NCI-H187 (cell line): ENCODE measurements at regions not wholly inside any gene's neighbourhood (a gene's known extent, or its start where the extent isn't known, plus 50 kb on each side); places are given as distances from the start of the nearest gene placed in this dataset.
"Not testable (repeated sequence)": the region's sequence is repeated elsewhere in the genome, so short reads cannot be mapped to it uniquely, and the experiment has no call there.

Experiments used
- DNase-seq, 2 experiments: peaks; one replicate each; lab custom pipeline; 2025; lab: John Stamatoyannopoulos, UW

DNA sequence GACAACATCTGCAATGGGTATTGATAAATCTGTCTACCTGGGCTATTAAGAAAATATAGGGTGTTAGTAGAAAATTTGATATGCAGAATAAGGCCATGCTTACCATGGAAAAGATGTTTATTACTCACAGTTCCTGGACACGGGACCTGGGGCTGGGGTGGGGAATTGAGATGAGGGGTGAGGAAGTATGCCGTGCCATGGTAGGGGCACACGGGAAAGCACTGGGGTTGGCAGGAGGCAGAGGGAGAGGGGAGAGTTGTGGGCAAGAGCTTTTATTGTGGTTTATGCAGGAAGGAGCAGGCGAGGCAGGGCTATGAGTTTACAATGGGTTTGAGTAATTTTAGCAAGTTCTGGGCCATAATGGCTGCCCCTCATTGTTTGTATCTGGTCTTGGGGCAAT is 493.8 kb downstream of the SIPA1L2 start:
- DNase-seq = no peak

DNA sequence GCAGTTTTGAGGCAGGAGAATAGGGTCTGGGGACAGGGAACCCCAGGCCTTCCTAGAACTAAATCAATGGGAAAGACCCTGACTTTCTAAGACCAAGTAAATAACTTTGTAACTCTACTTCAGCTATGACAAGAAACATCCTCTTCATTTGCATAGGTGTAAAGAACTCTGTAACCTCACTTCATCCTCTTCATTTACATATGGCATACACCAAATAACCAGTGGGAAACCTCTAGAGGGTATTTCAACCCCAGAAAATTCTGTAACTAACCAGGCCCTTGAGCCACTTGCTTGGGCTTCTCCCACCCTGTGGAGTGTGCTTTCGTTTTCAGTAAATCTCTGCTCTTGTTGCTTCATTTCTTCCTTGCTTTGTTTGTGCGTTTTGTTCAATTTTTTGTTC is 495.6 kb downstream of the SIPA1L2 start:
- no peak for DNase-seq

DNA sequence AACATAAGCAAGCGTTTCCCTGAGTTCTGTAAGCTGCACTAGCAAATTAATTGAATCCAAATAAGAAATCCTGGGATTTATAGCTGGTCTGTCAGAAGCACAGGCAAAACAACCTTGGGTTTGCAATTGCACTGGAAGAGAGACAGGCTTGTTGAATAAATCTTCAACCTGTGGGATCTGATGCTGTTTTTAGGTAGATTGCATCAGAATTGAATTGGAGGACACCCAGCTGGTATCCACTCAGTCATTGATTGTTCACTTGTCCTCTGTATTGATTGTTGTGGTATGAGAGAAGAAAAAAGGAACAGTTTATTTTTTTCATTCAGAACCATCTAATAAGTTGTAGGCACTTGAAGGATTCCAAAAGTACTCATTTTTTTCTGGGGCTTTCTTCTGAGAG is 497.4 kb downstream of the SIPA1L2 start:
- DNase-seq = no peak

DNA sequence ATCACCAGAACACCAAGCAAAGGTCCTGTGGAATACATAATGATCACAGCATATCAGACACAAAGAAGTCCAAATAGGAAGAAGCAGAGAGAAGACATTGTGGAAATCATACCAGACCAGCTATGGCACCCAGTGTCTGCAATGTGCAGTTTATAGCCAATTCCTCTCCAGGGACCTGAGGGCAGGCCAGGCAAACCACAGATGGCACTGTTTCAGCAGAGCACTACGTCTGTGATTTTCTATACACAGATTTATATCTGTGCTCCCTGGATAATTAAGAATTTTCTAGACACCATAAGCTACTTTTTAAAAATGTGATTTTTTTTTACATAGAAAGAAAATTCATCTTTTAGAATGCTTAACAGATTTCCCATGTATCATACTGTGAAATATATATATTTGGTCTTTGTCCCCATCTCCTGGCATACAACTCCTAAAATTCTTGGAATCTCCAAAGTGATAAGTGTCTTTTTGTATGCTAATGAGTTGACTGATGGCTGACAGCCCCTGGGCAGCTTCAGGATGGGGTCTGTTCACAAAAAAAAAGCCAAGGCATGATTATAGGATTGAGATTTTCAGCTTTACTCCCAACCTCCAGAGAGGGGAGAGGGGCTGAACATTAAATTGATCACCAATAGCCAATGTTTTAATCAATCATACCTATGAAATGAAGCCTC is 498.1 kb downstream of the SIPA1L2 start:
- DNase-seq = no peak

DNA sequence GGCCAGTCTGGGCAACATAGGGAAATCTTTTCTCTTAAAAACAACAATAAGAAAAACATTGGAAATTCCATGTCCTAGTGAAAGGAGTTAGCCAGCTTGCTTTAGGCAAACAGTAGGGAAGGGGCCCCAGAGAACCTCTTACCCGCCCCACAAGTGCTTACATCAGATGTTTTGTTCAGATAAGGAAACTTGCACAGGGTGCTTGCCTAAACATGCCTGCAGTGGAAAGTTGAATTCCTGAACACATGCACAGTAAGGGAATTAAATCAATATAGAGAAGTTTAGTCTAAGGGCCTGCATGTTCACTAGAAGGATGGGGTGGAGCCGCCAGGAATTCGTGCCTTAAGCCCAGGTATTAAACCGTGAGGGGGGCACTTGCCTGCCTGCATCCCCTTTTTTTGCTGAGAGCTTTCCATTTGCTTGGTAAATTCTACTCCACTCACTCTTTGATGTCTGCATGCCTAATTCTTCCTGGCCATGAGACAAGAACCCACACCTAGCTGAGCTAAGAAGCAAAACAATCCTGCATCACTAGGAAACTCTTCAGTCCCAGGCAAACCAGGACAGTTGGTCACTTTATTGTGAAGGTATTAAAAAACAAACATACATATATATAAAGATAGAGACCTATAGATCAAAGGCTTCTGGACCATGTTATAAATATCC is 499.0 kb downstream of the SIPA1L2 start:
- no peak for DNase-seq

DNA sequence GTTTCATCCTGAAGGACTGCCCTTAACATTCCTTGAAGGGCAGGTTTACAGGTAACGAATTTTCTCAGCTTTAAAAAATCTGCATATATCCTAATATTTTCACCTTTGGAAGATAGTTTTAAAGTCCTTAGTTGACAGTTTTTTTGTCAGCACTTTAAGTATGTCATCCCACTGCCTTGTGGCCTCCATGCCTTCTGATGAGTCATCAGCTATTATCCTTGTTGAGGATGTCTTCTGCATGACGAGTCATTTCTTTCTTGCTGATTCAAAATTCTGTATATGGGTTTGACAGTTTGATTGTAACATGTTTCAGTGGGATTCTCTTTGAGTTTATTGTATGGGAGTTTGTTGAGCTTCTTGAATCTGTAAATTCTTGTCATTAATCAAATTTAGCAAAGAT is 500.6 kb downstream of the DISC1 start:
- no peak for DNase-seq

DNA sequence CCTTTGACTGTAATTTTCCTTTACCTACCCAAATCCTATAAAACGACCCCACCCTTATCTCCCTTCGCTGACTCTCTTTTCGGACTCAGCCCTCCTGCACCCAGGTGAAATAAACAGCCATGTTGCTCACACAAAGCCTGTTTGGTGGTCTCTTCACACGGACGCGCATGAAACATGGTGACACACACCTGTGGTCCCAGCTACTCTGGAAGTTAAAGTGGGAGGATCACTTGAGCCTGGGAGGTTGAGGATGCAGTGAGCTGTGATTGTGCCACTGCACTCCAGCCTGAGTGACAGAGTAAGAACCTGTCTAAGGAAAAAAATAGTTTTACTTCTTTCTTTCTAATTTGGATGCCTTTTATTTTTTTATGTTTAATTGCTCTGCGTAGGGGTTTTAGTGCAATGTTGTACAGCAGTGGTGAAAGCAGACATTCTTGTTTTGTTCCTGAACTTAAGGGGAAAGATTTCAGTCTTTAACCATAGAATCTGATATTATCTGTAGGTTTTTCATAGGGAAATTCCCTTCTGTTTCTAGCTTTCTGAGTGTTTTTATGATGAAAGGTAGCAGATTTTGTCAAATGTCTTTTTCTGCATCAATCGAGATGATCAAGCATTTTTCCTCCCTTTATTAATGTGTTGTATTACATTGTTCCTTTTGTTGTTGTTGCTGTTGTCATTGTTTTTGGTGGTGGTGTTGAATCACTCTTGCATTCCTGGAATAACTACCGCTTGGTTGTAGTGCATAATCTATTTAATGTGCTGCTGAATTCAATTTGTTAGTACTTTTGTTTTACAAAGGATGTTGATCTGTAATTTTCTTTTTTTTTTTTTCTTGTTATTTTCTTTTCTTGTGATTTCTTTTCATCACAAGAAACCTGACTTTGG is 497.4 kb downstream of the DISC1 start:
- DNase-seq = no peak

DNA sequence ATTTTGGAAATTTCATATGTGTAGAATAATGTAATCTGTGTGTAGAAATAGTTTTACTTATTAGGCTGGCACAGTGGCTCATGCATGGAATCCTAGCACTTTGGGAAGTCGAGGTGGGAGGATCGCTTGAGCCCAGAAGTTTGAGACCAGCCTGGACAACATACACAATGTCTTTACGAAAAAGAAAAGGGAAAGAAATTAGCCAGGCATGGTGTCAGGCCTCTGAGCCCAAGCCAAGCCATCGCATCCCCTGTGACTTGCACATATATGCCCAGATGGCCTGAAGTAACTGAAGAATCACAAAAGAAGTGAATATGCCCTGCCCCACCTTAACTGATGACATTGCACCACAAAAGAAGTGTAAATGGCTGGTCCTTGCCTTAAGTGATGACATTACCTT is 491.3 kb downstream of the DISC1 start:
- not testable (repeated sequence) for DNase-seq

DNA sequence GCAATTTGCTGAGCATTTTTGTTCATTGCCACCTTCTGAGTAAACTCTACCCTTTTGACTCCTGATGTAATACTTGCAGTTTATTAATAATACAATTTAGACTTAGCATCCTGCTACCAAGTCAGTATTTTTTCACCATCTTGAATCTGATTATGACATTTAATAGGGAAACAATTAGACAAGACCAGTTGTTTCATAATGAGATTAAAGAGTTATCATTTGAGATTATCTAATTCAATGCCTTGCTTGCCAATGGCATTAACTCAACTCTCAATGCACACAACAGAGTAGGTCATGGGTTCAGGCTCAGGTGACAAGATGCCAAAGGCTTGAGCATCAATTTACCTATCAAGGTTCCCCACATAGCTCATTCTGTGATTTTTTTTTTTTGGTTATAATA is 488.4 kb downstream of the DISC1 start:
- DNase-seq = no peak

DNA sequence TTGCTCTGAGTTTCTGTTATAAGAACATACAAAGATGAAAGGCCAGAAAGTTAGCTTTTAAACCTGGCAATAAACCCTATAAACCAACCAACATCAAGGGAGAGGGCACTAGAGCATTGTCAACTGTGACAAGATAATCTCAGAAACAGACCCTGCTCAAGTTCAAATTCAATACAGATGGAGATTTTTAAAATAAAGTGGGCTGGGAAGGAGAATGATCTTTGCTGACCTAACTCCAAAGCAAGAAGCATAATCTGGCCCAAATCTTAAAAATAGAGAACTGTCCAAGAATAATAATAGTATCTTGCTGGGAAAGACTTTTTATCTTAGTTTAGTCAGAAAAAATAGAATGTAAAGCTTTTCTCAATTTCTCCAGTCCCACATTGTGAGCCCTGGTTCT is 485.5 kb downstream of the DISC1 start:
- no peak for DNase-seq

DNA sequence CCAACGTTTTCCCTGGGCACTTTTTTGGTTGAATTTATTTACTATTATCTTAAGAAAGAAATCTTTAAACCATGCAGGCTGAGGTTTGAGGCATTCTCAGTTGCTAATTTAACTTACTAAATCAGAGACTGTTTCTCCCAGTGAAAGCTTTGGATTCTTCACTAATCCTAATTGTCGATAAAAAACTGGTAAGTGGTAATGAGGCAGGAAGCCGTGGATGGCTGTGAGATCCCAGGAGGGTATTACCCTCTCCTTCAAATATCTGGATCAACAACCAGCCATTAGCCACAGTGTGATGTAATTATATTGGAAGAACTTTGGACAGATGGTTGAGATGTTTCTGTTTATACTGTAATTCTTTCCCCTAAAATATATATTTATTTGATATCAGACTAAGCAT is 485.0 kb downstream of the DISC1 start:
- DNase-seq = no peak

DNA sequence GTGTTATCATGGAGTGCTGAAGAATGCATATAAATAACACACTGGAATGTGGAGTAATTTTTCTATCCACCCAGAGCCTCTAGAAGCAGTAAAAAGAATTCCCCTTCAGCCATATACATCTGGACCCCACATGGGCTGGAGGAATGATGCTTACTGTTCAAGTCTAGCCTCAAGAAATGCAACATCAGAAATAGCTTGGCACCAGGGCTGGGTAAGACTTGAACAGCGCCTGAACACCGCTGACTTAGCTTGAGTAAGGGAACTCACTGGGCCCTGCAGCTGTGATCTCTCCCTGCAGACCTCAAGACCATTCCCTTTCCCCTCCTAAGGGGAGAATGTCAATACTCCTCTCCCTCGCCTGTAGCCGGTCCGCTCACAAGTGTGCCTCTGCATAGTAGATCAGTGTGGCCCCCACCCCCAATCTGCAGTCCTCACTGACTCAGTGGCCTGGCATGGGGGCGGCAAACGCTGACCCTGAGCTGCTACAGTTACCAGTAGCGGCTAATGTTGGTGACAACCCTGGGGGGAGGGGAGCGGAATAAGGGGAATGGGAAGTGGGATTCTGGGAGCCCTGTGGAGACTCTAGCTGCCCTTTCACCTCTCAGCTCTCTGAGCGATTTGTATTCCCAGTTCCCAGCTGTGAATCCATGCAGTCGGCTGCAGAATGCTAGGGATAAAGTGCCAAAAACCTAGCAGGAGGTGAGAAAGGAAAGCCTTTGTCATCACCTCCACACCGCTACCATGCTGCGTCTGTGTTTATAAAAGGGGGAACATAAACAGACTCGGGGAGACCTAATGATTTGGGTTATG is 483.9 kb downstream of the DISC1 start:
- DNase-seq = no peak

DNA sequence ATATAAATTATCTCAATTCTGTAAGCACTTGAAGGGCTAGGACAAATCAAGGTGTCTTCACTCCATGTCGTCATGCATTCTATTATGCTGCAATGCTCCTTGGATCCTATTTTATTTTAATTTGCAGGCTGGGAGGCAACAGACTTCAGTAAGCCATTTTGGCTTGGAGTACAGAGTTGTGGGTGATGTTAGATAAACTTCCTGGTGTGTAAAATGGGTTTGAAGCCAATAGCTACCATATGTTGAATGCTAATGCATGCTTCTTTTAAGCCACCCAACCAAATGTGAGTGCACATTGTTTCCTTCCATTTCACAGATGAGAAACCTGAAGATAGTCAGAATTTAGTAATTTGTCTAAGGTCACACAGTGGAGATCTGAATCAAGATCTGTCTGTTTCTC is 482.8 kb downstream of the DISC1 start:
- DNase-seq = no peak

DNA sequence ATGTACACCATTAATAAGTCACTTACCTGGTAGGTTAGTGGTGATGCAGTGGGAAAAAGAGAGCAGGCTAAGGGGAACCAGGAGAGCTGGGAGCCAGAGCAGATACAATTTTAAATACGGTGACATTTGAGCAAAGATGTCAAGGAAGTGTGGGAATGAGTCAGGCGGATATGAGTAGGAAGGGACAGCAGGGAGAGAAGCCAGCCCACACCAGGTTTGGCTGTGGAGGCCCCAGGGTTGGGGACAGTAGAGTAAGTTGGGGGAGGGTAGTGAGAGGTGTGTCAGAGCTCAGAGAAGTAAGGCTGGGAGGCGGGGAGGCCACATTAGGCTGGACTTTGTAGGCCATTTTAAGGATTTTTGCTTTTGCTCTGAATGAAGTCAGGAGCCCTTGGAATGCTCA is 482.0 kb downstream of the DISC1 start:
- no peak for DNase-seq

DNA sequence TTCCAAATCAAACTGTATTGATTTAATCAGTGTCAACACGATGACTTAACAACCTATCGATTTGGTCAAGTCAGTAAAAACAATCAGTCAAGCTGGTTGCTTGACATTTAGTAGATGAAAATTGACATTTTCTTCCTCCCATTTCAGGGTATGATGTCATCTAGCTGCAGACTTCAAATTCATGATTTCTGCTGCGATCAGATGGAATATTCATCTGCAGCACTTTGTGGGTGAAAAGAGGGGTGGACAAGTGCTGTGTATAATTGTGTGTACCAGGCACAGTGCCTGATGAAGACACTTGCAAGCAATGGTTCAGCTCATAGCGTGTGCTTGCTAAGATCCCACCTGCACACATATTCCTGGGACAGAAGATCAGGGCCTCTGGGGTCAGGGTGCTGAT is 479.8 kb downstream of the DISC1 start:
- no peak for DNase-seq

DNA sequence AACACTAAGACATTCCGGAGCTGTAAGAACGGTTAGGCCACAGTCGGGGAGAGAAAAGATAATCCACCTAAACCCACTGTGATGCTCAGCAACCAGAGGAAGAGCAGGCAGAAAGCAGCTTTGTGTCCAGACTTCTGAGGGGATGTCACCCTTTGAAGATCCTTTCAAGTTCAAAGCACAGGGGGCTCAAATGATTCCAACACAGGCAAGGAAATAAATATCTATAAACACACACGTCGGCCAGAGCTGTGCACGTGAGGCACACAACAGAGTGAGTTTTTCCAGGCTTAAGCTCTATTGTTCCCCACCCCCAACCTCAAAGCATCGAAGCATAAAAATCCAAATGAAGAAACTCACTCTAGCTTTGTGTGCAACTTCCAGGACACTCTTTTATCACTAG is 479.0 kb downstream of the DISC1 start:
- no peak for DNase-seq

DNA sequence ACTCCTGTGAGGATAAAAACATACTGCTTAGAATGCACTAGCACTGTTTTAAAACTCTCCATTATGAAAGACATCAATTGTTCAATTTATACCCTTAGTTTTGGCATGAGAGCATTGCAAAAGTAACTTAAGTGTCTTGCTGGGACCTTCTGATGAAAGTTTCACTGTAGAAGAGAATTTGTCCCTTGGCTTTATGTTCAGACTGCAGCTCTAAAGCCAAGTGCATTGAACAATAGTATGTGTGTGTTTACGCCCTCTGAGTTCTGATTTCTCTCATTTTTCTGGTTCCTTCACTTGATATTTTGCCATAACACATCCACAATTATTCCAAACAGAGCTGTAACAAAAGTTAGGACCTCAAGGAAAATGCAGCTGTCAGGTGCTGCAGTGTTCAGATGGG is 474.6 kb downstream of the DISC1 start:
- DNase-seq = no peak

DNA sequence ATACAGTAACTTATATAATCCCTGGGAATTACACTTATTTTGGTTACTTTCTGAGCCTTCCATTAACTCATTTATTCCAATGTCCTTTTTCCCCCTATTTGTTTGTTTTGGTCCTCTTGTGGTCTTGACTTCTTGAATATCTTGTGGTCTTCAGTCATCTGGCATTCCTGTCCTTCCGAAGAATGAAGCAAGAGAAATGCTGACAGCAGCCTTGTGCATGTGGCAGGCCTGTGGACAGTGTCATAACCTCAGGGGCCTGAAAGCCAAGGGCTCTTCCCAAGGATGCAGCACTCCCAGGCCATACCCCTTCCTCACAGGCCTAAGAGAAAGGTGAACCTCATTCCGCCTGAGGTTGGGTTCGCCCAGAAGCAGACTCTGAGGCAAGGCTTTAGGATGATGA is 470.2 kb downstream of the DISC1 start:
- no peak for DNase-seq
